Cardiac fibroblast (primary cell): ENCODE measurements at regions not wholly inside any gene's neighbourhood (a gene's known extent, or its start where the extent isn't known, plus 50 kb on each side); places are given as distances from the start of the nearest gene placed in this dataset.

Source experiments
- DNase-seq, 2 donors: peaks; one replicate each; pipeline versions ENCODE4 v3.0.0 to v3.0.0-alpha.2; 2010; ENCODE audit warnings: low read depth in 2 of 2
- H3K4me3 ChIP-seq, 2 donors: replicated peaks in 1 of 2; 1 replicate in 1 of 2; 2 replicates in 1 of 2; pipeline ENCODE4 v1.5.1; 2011; ENCODE audit warnings: low read depth in 2 of 2, low read length in 2 of 2, mild to moderate bottlenecking in 2 of 2, moderate library complexity in 1 of 2
- TF ChIP-seq, protein P1 (sequence below): IDR thresholded peaks from one replicate; pipeline ENCODE4 v1.5.1; 2011; ENCODE audit warnings: low read depth, mild to moderate bottlenecking, low read length, inconsistent platforms

DNA sequence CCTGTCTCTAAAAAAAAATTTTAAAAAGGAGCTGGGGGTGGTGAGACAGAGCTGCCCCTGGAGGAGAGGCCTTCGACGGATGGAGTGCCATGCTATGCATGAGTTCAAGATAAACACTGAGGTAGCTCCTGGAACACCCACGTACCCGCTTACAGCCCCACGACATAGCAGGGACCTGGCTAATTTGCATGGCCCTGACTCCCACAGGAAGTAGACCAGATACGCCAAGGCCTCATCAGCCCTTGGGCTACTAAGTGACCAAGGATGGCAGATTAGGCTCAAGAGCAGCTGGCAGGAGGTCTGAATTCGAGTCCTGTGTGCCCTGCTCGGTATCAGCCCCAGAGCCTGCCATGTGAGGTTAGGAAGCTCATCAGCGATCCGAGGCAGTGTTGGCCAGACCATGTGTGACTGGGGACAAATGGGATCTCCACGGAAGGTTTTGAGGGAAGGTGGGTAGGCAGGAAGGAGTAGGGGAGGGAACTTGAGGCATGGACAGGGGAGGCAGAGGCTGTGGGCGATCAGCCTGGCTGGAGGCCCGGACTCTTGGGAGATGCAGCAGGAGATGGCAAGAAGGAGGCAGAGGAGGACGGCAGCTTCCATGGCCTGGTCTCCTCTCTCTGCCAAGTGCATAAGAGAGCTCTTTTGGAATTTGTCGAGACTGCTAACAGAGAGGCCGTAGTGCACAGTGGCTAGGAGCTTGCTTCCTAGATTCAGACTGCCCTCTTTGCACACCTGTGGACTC, 218.3 kb downstream of the GLI2 start:
- no peak overlapping the region for H3K4me3 ChIP-seq
- DNase-seq = no peak
- TF ChIP-seq, protein P1, sequence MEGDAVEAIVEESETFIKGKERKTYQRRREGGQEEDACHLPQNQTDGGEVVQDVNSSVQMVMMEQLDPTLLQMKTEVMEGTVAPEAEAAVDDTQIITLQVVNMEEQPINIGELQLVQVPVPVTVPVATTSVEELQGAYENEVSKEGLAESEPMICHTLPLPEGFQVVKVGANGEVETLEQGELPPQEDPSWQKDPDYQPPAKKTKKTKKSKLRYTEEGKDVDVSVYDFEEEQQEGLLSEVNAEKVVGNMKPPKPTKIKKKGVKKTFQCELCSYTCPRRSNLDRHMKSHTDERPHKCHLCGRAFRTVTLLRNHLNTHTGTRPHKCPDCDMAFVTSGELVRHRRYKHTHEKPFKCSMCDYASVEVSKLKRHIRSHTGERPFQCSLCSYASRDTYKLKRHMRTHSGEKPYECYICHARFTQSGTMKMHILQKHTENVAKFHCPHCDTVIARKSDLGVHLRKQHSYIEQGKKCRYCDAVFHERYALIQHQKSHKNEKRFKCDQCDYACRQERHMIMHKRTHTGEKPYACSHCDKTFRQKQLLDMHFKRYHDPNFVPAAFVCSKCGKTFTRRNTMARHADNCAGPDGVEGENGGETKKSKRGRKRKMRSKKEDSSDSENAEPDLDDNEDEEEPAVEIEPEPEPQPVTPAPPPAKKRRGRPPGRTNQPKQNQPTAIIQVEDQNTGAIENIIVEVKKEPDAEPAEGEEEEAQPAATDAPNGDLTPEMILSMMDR = no peak

DNA sequence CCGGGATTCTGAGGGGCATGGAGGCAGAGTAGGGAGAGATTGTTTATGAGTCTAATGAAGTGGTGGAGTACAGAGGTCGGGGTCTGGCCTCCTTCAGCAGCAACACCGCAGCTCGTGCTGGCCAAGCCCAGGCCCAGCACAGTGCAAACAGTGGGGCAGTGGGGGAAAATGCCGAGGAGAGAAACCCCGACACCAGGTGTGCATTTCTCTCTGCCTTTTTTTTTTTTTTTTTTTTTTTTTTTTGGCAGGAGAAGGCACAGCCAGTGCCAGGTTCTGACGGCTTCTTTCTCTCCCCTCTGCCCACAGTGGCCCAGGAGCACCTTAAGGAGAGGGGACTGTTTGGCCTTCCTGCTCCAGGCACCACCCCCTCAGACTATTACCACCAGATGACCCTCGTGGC, 219.3 kb downstream of the GLI2 start:
- no peak for DNase-seq
- no peak overlapping the region for H3K4me3 ChIP-seq
- TF ChIP-seq, protein P1 = no peak

- TF ChIP-seq, protein P1 = no peak
- no peak overlapping the region for H3K4me3 ChIP-seq
- peak in 1 of 2 donors; percentile 31 for DNase-seq
Measured at GRCh38 chr2:120955427-120955826, 219.8 kb downstream of the GLI2 start.

DNA sequence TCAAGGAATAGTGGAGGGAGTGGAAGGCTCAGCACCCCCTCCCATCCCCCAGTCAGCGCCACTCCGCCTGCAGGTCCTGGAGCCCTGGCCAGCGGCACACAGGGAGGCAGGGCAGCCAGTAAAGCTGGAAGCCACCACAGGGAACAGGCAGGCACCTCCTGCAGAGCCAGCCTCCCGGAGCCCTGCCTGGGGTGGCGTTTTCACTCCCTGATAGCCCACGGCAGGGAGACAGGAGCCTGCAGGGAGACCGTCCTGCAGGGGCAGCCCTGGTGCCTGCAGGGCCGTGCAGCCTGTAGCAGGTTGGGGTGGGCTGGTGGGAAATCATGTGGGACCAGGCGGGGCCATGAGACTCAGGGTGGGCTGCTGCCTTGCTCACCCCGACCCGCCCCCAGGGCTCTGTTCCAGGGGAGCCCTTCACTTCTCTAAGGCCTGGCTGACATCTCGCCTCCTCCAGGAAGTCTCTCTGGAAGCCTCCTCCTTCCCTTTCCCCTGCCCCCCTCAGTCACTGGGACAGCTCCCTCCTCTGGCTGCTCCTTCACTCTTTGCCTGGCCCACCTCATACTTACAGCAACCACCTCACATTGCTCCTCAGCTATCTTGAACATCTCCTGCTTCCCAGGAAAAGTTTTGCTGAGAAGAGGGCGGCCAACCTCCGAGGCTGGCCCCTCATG, 221.0 kb downstream of the GLI2 start:
- DNase-seq = no peak
- no peak overlapping the region for H3K4me3 ChIP-seq
- TF ChIP-seq, protein P1 = no peak

DNA sequence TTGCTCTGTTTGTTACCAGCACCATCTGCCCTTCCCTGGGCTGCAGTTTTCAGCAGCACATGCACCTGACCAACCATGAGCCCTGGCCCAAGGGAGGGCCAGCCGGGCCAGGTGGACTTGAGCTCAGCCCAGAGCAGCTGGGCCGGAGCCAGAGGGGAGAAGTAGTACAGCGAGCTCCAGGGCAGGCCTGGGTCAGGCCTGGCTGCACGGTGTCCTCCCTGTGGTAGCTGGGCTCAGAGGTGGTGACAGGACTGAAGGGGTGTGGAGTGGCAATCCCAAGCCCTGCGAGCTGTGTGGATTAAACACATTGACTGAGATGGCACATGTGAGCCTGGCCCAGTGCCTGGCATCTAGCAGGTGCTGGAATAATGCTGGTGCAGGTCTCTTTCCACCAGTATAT, 222.2 kb downstream of the GLI2 start:
- TF ChIP-seq, protein P1 = no peak
- no peak overlapping the region for H3K4me3 ChIP-seq
- DNase-seq = no peak

DNA sequence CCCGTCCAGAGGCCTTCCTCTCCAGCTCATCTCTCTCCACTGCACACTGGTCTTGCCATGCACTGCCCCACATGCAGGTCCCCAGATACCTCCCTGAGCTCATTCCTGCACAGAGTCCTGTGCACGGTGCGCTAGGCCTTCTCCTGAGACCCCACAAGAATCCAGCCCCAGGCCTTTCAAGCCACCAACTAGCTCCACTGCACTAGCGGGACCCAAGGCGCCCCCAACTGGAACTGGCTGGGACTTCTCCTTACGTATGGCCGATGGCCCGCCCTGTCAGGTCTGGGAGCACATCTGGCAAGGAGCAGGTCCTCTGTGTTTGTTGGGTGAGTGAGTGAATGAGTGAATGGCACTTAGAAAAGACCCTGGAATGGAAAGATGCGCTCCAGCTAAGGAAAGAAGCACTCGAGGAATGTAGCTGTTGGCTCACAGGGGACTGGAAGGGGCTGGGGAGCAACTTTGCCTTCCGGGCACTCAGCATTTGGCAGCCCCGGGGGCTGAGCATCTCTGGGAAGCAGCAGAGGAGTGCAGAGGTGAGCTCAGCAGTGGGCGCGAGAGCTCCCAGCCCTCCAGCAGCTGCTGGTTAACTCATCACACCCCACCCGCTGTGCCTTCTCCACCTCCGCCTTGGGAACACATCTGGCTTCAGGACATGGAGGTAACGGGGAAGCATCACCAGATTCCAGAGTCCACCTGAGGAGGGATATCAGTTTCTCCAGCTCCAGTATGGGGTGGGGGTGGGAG, 223.1 kb downstream of the GLI2 start:
- TF ChIP-seq, protein P1 = peak; percentile 43
- peak in 1 of 2 donors; percentile 18 for DNase-seq
- H3K4me3 ChIP-seq = no peak overlapping the region
